Activated B cell treated with CpG ODN at 0.5 μM for 24 hours (primary cell): ENCODE measurements at regions not wholly inside any gene's neighbourhood (a gene's known extent, or its start where the extent isn't known, plus 50 kb on each side); places are given as distances from the start of the nearest gene placed in this dataset.

Experiments
- ATAC-seq: fragments of 200-7000 bp; cut with Tn5 transposase; one replicate; pipeline ENCODE4 v1.10.0; 2021; ENCODE audit warnings: low read depth, mild to moderate bottlenecking, moderate library complexity
- CTCF ChIA-PET: fragments of 350-600 bp; sonication (Branson Sonifier 250); formaldehyde crosslinking; loops from one replicate; lab custom pipeline; 2021; ENCODE audit warnings: antibody characterized with exemption; lab: Charles Lee
- POLR2A ChIA-PET: fragments of 350-600 bp; sonication (Branson Sonifier 250); formaldehyde crosslinking; loops from one replicate; lab custom pipeline; 2021; ENCODE audit warnings: antibody characterized with exemption; lab: Charles Lee
- DNase-seq: peaks from one replicate; pipeline ENCODE4 v3.0.0; 2022
- H3K27ac Mint-ChIP-seq: one replicate; pipeline ENCODE4 v1.8.0; 2020; ENCODE audit warnings: mixed read lengths
- H3K27me3 Mint-ChIP-seq: one replicate; pipeline ENCODE4 v1.8.0; 2021; ENCODE audit warnings: mixed read lengths
- H3K36me3 Mint-ChIP-seq: one replicate; pipeline ENCODE4 v1.8.0; 2021; ENCODE audit warnings: low read depth, mixed read lengths
- H3K4me1 Mint-ChIP-seq: one replicate; pipeline ENCODE4 v1.8.0; 2021; ENCODE audit warnings: mixed read lengths
- H3K4me3 Mint-ChIP-seq: one replicate; pipeline ENCODE4 v1.8.0; 2020; ENCODE audit warnings: mild to moderate bottlenecking, mixed read lengths
- H3K9me3 Mint-ChIP-seq: one replicate; pipeline ENCODE4 v1.8.0; 2020; ENCODE audit warnings: mixed read lengths
- CTCF ChIP-seq: fragments of 200-600 bp; IDR thresholded peaks from one replicate; pipeline ENCODE4 v1.8.0; 2022; ENCODE audit warnings: antibody characterized with exemption, mild to moderate bottlenecking
- intact Hi-C: fragments of 100-400 bp; cut with micrococcal nuclease; formaldehyde crosslinking; loops from one replicate; pipeline ENCODE4 v1.15.1; 2024

GRCh38 chr4:149269835-149270234, 545.8 kb downstream of the IQCM start:
- H3K27ac Mint-ChIP-seq: no peak overlapping the region
- ChIA-PET POLR2A (no interaction called here), CTCF (interaction anchor here (0.7 kb wide), 1 partner anchor 1152 kb away, joined by 3 read pairs; no protein-coding TSS in a partner anchor)
- H3K9me3 Mint-ChIP-seq: peaks cover 2% of the 10 kb centered on the region
- H3K4me3 Mint-ChIP-seq: no peak overlapping the region
- H3K4me1 Mint-ChIP-seq: no peaks in the 10 kb centered on the region
- TF ChIP-seq CTCF: no peak
- DNase-seq: no peak
- H3K27me3 Mint-ChIP-seq: no peaks in the 10 kb centered on the region
- intact Hi-C loops: no loop called here
- ATAC-seq: no peak
- H3K36me3 Mint-ChIP-seq: no peaks in the 10 kb centered on the region

GRCh38 chr4:149266301-149266700, 549.3 kb downstream of the IQCM start:
- TF ChIP-seq CTCF: no peak
- no peaks in the 10 kb centered on the region for H3K9me3 Mint-ChIP-seq
- intact Hi-C loops: no loop called here
- no peak overlapping the region for H3K4me3 Mint-ChIP-seq
- H3K27me3 Mint-ChIP-seq: no peaks in the 10 kb centered on the region
- H3K27ac Mint-ChIP-seq: no peak overlapping the region
- ATAC-seq (no peak), DNase-seq (no peak)
- ChIA-PET POLR2A (no interaction called here), CTCF (interaction anchor here (0.5 kb wide), 1 partner anchor 1243 kb away, joined by 3 read pairs; no protein-coding TSS in a partner anchor)
- H3K36me3 Mint-ChIP-seq: no peaks in the 10 kb centered on the region
- H3K4me1 Mint-ChIP-seq: no peaks in the 10 kb centered on the region

- Mint-ChIP-seq H3K4me3 (no peak overlapping the region), H3K27me3 (no peaks in the 10 kb centered on the region), H3K27ac (no peak overlapping the region), H3K4me1 (no peaks in the 10 kb centered on the region), H3K36me3 (no peaks in the 10 kb centered on the region), H3K9me3 (no peaks in the 10 kb centered on the region)
- POLR2A ChIA-PET: no interaction called here
- DNase-seq: no peak
- CTCF ChIA-PET: no interaction called here
- intact Hi-C loops: no loop called here
- no peak for ATAC-seq
- TF ChIP-seq CTCF: no peak
Observed at GRCh38 chr4:149265645-149266044, 550.0 kb downstream of the IQCM start.

GRCh38 chr4:149264093-149264733, 551.4 kb downstream of the IQCM start:
- DNase-seq: no peak
- intact Hi-C loops: loop anchor here (1.0 kb wide), 1 partner anchor 1207 kb away; no protein-coding TSS in a partner anchor
- Mint-ChIP-seq H3K36me3 (no peaks in the 10 kb centered on the region), H3K27ac (no peak overlapping the region), H3K9me3 (no peaks in the 10 kb centered on the region), H3K27me3 (no peaks in the 10 kb centered on the region), H3K4me1 (no peaks in the 10 kb centered on the region), H3K4me3 (no peak overlapping the region)
- no peak for TF ChIP-seq CTCF
- POLR2A ChIA-PET: no interaction called here
- ATAC-seq: peak; percentile 34
- CTCF ChIA-PET: interaction anchor here (1.9 to 2.2 kb wide), 2 partner anchors 1207 to 1242 kb away, joined by 5 to 8 read pairs; no protein-coding TSS in a partner anchor

- no peak overlapping the region for H3K27ac Mint-ChIP-seq
- H3K4me3 Mint-ChIP-seq: no peak overlapping the region
- TF ChIP-seq CTCF: no peak
- no peaks in the 10 kb centered on the region for H3K36me3 Mint-ChIP-seq
- H3K27me3 Mint-ChIP-seq: no peaks in the 10 kb centered on the region
- H3K4me1 Mint-ChIP-seq: no peaks in the 10 kb centered on the region
- DNase-seq: no peak
- ChIA-PET CTCF (no interaction called here), POLR2A (no interaction called here)
- intact Hi-C loops: no loop called here
- no peak for ATAC-seq
- no peaks in the 10 kb centered on the region for H3K9me3 Mint-ChIP-seq
Observed at GRCh38 chr4:149248191-149248764, 567.4 kb downstream of the IQCM start.
